ENCODE measurements at regions not wholly inside any gene's neighbourhood (a gene's known extent, or its start where the extent isn't known, plus 50 kb on each side); places are given as distances from the start of the nearest gene placed in this dataset.
A peak's percentile ranks its signal among the peaks of the same experiment; 100 is the strongest.

DNA sequence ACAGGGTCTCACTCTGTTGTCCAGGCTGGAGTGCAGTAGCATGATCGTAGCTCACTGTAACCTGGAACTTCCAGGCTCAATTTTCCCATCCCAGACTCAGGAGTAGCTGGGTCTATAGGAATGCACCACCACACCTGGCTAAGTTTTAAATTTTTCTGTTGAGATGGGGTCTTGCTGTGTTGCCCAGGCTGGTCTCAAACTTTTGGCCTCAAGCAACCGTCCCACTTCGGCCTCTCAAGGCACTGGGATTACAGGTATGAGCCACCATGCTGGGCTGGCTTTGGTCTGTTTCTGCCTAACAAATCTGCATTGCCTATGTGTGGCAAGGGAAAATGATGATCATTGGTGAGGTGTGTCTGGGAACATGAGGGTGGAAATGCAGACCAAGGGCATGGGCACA is 59.3 kb upstream of the CLMP start:
- peaks cover 0 to 5% (median 0%) of the 10 kb centered on the region in 3 donors for H3K9me3 ChIP-seq
- no peaks in the 10 kb centered on the region for H3K36me3 ChIP-seq
- no peak for DNase-seq
- peaks cover 0 to 20% (median 0%) of the 10 kb centered on the region in 4 donors for H3K27me3 ChIP-seq
- no peak overlapping the region for H3K4me3 ChIP-seq
- no peak overlapping the region for H3K27ac ChIP-seq
- no peaks in the 10 kb centered on the region for H3K4me1 ChIP-seq
- 74 to 82% methylated on average over 1 to 2 of the region's 3 CpGs for WGBS, 2 donors
- intact Hi-C loops (cut with DNase I): no loop called here
- TF ChIP-seq POLR2A (IDR thresholded peaks at IDR 0.05): no peak
- no peak for TF ChIP-seq CTCF (IDR thresholded peaks at IDR 0.05)

DNA sequence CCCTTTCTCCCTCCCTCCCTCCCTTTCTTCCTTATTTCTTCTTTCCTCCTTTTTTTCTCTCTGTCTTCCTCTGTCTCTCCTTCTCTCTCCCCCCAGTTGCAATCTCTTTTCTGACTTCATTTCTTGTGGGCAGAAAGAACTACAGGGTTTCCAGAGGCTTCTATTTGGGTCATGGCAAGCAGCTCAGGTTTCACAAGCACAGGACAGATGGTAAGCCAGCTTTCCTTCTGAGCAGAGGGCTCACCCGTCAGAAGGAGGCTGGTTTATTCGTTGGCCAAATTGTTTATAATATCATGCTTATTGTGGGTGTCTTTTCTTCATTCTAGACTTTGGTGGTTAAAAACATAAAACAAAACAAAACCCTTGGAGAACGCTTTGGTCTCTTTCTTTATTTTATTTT is 58.9 kb upstream of the CLMP start:
- H3K27me3 ChIP-seq: peaks cover 0 to 20% (median 0%) of the 10 kb centered on the region in 4 donors
- H3K36me3 ChIP-seq: no peaks in the 10 kb centered on the region
- WGBS, 2 donors: 45 to 73% methylated on average over 3 of the region's 3 CpGs
- H3K9me3 ChIP-seq: peaks cover 0 to 5% (median 0%) of the 10 kb centered on the region in 3 donors
- TF ChIP-seq CTCF (IDR thresholded peaks at IDR 0.05) (no peak), POLR2A (IDR thresholded peaks at IDR 0.05) (no peak)
- H3K27ac ChIP-seq: no peak overlapping the region
- no peaks in the 10 kb centered on the region for H3K4me1 ChIP-seq
- intact Hi-C loops (cut with DNase I): no loop called here
- DNase-seq: no peak
- H3K4me3 ChIP-seq: no peak overlapping the region

- Histone ChIP-seq H3K36me3 (no peaks in the 10 kb centered on the region), H3K9me3 (peaks cover 0 to under 1% (median 0%) of the 10 kb centered on the region in 3 donors), H3K27me3 (peaks cover 0 to 16% (median 0%) of the 10 kb centered on the region in 4 donors), H3K4me1 (no peaks in the 10 kb centered on the region), H3K27ac (no peak overlapping the region), H3K4me3 (no peak overlapping the region)
- 75 to 84% methylated on average over 8 of the region's 8 CpGs for WGBS, 2 donors
- no peak for DNase-seq
- no peak for TF ChIP-seq CTCF (IDR thresholded peaks at IDR 0.05)
- TF ChIP-seq POLR2A (IDR thresholded peaks at IDR 0.05): no peak
- intact Hi-C loops (cut with DNase I): no loop called here
These were observed 58.2 kb upstream of the CLMP start for GRCh38 chr11:123253223-123253622.

DNA sequence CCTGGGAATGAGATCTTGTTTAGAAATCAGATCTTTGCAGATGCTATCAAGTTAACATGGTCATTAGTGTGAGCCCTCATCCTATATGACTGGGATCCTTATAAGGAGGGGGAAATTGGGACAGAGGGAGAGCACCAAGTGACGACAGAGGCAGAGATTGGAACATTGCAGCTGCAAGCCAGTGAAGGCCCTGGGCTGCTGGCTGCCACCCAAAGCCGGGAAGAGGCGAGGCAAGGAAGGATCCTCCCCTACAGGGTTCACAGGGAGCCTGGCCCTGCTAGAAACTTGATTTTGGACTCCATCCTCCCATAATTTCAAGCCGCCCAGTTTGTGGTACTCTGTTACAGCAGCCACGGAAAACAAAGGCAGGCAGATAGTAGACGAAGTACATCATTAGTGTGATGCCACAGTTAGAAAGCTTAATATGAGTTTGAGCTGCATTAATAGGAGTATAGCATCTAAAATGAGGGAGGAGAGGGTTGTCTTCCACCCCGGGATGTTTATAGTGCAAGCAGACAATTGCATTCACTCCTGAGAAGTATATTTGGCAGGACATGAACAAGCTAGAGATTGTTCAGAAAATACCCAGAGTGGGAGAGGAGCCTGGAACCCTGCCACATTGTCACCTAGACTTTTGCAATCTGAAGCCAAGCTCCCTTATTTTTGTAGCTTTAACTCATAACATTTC is 56.8 kb upstream of the CLMP start:
- Histone ChIP-seq H3K27me3 (peaks cover 0 to 13% (median 0%) of the 10 kb centered on the region in 4 donors), H3K36me3 (no peaks in the 10 kb centered on the region), H3K4me3 (no peak overlapping the region), H3K27ac (peak overlapping the region in 1 of 4 donors; percentile 14), H3K4me1 (peaks cover 0 to 6% (median 0%) of the 10 kb centered on the region in 3 donors), H3K9me3 (no peaks in the 10 kb centered on the region)
- DNase-seq: no peak
- TF ChIP-seq POLR2A (IDR thresholded peaks at IDR 0.05): no peak
- no peak for TF ChIP-seq CTCF (IDR thresholded peaks at IDR 0.05)
- WGBS, 2 donors: 44 to 51% methylated on average over 6 to 7 of the region's 7 CpGs
- intact Hi-C loops (cut with DNase I): no loop called here

DNA sequence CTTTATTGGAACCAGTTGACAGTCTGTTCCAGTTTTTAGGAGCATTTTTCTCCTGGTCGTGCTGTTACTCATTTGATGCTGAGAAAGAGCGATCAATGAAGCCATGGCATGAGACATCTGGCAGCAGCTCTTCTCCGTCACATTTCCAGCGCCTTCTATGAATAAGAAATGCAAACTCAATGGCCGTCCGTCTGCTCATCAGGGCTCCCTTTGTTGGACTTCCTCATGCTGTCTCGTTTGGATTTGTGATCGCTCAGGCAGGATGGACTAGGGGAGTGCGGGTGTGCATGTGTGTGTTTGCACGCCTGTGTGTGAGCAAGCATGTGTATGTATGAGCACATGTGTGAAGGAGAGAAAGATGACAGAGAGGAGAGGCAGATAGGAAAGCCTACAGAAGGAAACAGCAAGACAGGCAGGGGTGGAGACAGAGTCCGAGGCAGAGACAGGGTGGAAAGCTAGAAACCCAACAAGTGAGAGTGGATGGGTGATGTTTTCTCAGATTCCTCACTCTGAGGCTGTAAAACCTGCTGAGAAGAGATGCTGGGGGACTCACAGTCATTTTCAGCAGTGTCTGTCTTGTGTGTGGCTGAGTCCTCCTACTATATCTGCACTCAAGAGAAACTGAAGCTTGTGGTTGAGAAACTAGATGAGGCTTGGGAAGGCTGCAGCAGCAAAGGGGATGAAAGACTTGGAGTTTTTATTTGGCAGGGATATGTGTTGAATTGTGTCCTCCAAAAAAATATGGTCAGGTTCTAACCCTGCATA is 56.0 kb upstream of the CLMP start:
- no peak for TF ChIP-seq POLR2A (IDR thresholded peaks at IDR 0.05)
- TF ChIP-seq CTCF (IDR thresholded peaks at IDR 0.05): no peak
- H3K27me3 ChIP-seq: peaks cover 0 to 7% (median 0%) of the 10 kb centered on the region in 4 donors
- no peak overlapping the region for H3K4me3 ChIP-seq
- no peaks in the 10 kb centered on the region for H3K36me3 ChIP-seq
- intact Hi-C loops (cut with DNase I): no loop called here
- no peak for DNase-seq
- H3K9me3 ChIP-seq: no peaks in the 10 kb centered on the region
- peaks cover 0 to 8% (median 0%) of the 10 kb centered on the region in 3 donors for H3K4me1 ChIP-seq
- WGBS, 2 donors: 78 to 85% methylated on average over 11 of the region's 11 CpGs
- H3K27ac ChIP-seq: peak overlapping the region in 1 of 4 donors; percentile 14

All from esophagus squamous epithelium (tissue), 5 donors.